ENCODE measurements at regions not wholly inside any gene's neighbourhood (a gene's known extent, or its start where the extent isn't known, plus 50 kb on each side); places are given as distances from the start of the nearest gene placed in this dataset.

DNA sequence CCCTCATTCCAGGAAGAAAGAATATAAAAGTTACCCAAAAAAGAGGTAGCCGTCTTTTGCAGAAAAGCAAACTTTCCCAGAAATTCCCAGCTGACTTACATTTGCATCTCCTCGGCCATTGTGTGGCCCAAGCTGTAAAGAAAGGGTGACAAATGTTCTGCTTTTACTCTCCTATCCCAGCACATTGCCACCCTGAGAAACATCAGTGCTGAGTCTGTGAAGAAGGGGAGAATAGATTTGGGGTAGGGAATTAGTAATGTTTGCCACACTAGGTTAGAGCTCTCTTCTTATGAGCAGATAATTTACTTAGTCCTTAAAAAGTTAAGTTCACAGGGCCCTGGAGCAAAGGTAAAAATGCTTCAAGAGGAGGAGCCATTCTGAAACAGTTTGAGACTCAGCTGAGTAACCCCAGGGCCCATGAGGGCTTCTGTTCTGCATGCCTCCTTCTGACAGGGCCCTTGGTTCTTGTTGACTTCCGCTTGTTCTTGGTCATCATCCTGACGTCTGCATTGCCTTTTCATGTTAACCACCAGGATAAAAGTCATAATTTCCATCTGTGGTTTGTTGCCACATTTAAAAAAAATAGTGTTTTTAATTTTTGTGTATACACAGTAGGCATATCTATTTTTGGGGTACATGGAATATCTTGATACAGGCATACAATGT is 550.7 kb downstream of the RNF144A start:
- Histone ChIP-seq H3K9me3 (ENCODE audit: control insufficient read depth, insufficient read depth, low read length) (no peaks in the 10 kb centered on the region), H3K9ac (ENCODE audit: low read depth, low read length) (no peak overlapping the region), H3K4me3 (ENCODE audit: low read depth, low read length) (no peak overlapping the region), H3K4me1 (ENCODE audit: control insufficient read depth, insufficient read depth, low read length) (no peaks in the 10 kb centered on the region), H3K36me3 (ENCODE audit: control insufficient read depth, insufficient read depth, low read length) (no peaks in the 10 kb centered on the region), H3K27me3 (ENCODE audit: control insufficient read depth, insufficient read depth, low read length) (no peaks in the 10 kb centered on the region)

DNA sequence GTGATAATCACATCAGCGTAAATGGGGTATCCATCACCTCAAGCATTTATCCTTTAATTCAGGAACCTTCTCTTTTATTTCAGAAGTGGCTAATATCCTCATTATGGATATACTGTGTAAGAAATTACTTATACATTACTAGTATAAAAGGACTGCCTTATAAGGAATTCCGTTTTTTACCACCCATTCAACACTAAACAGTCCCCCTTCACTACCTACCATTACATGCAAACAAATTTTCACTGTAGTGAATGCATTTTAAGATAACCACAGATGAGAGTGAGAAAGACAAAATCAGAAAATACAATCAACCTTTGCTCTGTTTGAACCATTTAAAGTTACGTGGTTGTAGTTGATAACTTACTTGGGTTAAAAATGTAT is 551.2 kb downstream of the RNF144A start:
- Histone ChIP-seq H3K4me1 (ENCODE audit: control insufficient read depth, insufficient read depth, low read length) (no peaks in the 10 kb centered on the region), H3K4me3 (ENCODE audit: low read depth, low read length) (no peak overlapping the region), H3K36me3 (ENCODE audit: control insufficient read depth, insufficient read depth, low read length) (no peaks in the 10 kb centered on the region), H3K9ac (ENCODE audit: low read depth, low read length) (no peak overlapping the region), H3K27me3 (ENCODE audit: control insufficient read depth, insufficient read depth, low read length) (no peaks in the 10 kb centered on the region), H3K9me3 (ENCODE audit: control insufficient read depth, insufficient read depth, low read length) (no peaks in the 10 kb centered on the region)

DNA sequence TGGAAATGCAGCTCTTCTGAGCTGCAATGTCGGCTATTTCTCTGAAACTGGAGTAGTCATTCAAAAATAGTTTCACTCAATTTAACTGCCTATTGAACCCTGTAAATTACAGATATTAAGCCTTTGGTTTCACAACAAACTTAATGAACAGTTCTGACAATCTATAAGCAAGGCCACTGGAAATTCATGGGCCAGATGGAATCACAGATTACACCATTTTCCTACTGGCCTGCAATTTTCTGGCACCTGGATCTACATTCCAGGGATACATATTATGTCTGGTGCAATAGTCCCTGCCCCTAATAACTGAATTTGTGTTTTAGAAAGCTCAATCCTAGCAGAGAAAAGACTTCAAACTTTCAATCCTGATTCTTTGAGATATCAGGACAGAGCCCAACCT is 551.7 kb downstream of the RNF144A start:
- Histone ChIP-seq H3K27me3 (ENCODE audit: control insufficient read depth, insufficient read depth, low read length) (no peaks in the 10 kb centered on the region), H3K9ac (ENCODE audit: low read depth, low read length) (no peak overlapping the region), H3K9me3 (ENCODE audit: control insufficient read depth, insufficient read depth, low read length) (no peaks in the 10 kb centered on the region), H3K4me3 (ENCODE audit: low read depth, low read length) (no peak overlapping the region), H3K36me3 (ENCODE audit: control insufficient read depth, insufficient read depth, low read length) (no peaks in the 10 kb centered on the region), H3K4me1 (ENCODE audit: control insufficient read depth, insufficient read depth, low read length) (no peaks in the 10 kb centered on the region)

DNA sequence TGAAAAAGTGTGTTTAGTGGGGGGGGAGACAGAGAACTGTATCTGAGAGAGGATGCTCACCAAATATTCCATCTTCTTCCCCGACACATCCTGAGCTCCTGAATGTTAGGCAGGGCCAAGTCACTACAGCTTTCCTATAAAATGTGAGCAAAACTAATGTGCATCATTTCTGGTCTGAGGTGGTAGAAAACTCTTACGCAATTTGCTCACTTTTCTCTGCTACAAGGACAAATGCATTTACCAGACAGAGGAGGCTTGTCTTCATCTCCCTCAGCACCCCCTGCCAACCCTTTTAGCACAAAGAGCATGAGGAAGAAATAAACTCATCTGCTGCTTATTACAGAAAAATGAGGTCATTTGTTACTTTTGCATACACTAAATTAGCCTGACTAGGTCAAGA is 554.0 kb downstream of the RNF144A start:
- no peaks in the 10 kb centered on the region for H3K36me3 ChIP-seq (ENCODE audit: control insufficient read depth, insufficient read depth, low read length)
- H3K9ac ChIP-seq (ENCODE audit: low read depth, low read length): no peak overlapping the region
- H3K4me1 ChIP-seq (ENCODE audit: control insufficient read depth, insufficient read depth, low read length): no peaks in the 10 kb centered on the region
- H3K27me3 ChIP-seq (ENCODE audit: control insufficient read depth, insufficient read depth, low read length): no peaks in the 10 kb centered on the region
- no peak overlapping the region for H3K4me3 ChIP-seq (ENCODE audit: low read depth, low read length)
- H3K9me3 ChIP-seq (ENCODE audit: control insufficient read depth, insufficient read depth, low read length): no peaks in the 10 kb centered on the region

DNA sequence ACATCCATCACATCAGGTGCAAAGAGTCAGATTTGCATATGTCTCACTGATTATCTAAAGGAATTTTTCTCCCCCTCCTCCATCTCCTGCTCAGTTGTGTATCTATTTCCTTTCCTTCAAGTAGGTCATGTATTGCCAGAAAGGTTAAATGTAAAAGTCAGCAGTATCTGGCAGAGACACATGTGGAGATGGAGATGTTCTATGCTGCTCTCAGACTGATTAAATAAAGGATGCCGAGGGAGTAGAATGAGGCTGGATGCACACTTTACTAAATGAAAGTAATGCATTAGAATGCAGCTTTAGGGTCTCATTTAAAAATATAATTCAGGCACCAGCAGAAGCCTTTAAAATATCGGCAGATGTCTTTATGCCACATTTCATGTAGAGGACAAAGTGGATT is 555.3 kb downstream of the RNF144A start:
- H3K27me3 ChIP-seq (ENCODE audit: control insufficient read depth, insufficient read depth, low read length): no peaks in the 10 kb centered on the region
- no peaks in the 10 kb centered on the region for H3K4me1 ChIP-seq (ENCODE audit: control insufficient read depth, insufficient read depth, low read length)
- no peaks in the 10 kb centered on the region for H3K9me3 ChIP-seq (ENCODE audit: control insufficient read depth, insufficient read depth, low read length)
- no peak overlapping the region for H3K4me3 ChIP-seq (ENCODE audit: low read depth, low read length)
- H3K9ac ChIP-seq (ENCODE audit: low read depth, low read length): no peak overlapping the region
- no peaks in the 10 kb centered on the region for H3K36me3 ChIP-seq (ENCODE audit: control insufficient read depth, insufficient read depth, low read length)

DNA sequence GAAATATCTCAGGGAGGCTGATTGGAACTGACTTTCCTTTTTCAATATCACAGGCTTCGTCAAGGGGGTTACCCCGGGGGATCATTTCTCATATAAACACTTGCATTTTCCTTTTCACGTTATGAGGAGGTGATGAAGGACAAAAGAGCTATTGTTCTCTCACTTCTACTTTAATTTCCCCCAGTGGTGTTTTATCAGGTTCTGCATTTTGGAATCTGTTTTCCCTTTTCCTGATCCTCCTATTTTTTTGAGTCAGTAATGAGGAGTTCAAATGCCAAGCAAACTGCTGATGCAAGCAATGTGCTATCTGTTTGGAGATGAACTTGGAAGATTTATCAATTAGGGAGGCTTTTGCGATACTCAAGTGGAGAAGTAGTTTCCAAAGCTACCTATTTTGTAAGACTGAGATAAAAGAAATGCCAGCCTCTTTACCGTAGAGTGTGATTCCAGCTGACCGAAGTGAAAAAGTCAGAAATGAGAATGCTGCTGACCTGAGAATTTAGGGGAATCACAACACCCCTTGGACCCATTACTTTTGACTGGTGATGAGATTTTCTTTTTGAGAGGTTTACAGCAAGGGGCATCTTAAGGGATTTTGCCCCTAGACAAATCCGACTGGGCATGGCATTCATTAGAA is 556.0 kb downstream of the RNF144A start:
- no peaks in the 10 kb centered on the region for H3K36me3 ChIP-seq (ENCODE audit: control insufficient read depth, insufficient read depth, low read length)
- H3K4me3 ChIP-seq (ENCODE audit: low read depth, low read length): no peak overlapping the region
- no peaks in the 10 kb centered on the region for H3K4me1 ChIP-seq (ENCODE audit: control insufficient read depth, insufficient read depth, low read length)
- H3K9ac ChIP-seq (ENCODE audit: low read depth, low read length): no peak overlapping the region
- no peaks in the 10 kb centered on the region for H3K27me3 ChIP-seq (ENCODE audit: control insufficient read depth, insufficient read depth, low read length)
- H3K9me3 ChIP-seq (ENCODE audit: control insufficient read depth, insufficient read depth, low read length): no peaks in the 10 kb centered on the region

DNA sequence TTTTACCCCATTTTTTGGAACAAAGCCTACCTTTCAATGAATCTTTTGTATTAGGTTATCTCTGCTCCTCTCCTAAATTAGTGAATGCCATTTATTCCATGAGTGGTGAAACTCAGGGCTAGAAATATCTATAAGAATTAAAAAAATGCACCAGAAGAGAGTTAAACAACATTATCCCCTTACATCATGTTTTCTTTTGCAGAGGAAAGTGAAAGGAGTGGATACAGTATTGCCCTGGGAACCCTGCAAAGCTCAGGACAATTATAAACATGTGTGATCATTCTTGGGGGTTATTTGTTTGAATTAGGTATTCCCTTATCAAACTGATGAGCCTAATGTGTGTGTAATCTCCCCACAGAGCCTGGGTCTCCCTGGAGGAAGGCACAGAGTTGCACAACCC is 559.2 kb downstream of the RNF144A start:
- H3K4me3 ChIP-seq (ENCODE audit: low read depth, low read length): no peak overlapping the region
- H3K9ac ChIP-seq (ENCODE audit: low read depth, low read length): no peak overlapping the region
- no peaks in the 10 kb centered on the region for H3K9me3 ChIP-seq (ENCODE audit: control insufficient read depth, insufficient read depth, low read length)
- no peaks in the 10 kb centered on the region for H3K36me3 ChIP-seq (ENCODE audit: control insufficient read depth, insufficient read depth, low read length)
- H3K4me1 ChIP-seq (ENCODE audit: control insufficient read depth, insufficient read depth, low read length): no peaks in the 10 kb centered on the region
- no peaks in the 10 kb centered on the region for H3K27me3 ChIP-seq (ENCODE audit: control insufficient read depth, insufficient read depth, low read length)

DNA sequence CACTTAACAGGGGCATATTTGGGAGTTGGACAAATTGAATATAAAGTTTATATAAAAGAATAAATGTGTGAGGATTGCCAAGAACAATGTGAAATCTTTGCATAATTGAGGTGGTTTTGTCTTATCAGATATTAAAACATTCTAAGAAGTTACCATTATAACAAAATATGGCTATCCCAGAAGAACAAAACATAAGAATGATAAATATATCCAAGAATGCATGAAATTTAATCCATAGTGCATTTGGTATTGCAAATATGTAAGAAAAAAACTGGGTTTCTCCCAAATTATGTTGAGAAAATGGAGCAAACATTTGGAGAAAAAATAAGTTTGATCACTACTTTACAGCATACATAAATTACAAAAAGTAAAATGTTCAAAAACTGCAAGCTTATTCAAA is 562.4 kb downstream of the RNF144A start:
- no peaks in the 10 kb centered on the region for H3K9me3 ChIP-seq (ENCODE audit: control insufficient read depth, insufficient read depth, low read length)
- no peaks in the 10 kb centered on the region for H3K4me1 ChIP-seq (ENCODE audit: control insufficient read depth, insufficient read depth, low read length)
- no peaks in the 10 kb centered on the region for H3K36me3 ChIP-seq (ENCODE audit: control insufficient read depth, insufficient read depth, low read length)
- H3K9ac ChIP-seq (ENCODE audit: low read depth, low read length): no peak overlapping the region
- no peaks in the 10 kb centered on the region for H3K27me3 ChIP-seq (ENCODE audit: control insufficient read depth, insufficient read depth, low read length)
- no peak overlapping the region for H3K4me3 ChIP-seq (ENCODE audit: low read depth, low read length)

DNA sequence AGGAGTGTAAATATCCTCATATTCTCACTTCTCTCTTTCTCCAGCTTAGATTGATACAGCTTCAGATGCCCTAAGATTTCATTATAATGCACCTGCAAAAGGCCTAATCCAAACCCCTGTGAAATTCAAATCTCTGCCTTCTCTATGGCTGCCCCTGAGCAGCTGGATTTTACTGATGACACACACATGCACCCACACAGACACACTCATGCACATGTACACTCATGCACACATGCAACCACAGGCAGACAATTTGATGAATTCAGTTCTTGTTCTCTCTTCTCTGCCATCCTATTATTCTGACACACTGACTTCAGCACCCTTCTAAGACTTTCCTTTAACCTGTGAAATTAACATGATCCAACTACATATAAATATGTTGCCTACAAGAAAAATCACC is 563.2 kb downstream of the RNF144A start:
- H3K4me1 ChIP-seq (ENCODE audit: control insufficient read depth, insufficient read depth, low read length): no peaks in the 10 kb centered on the region
- no peak overlapping the region for H3K4me3 ChIP-seq (ENCODE audit: low read depth, low read length)
- no peak overlapping the region for H3K9ac ChIP-seq (ENCODE audit: low read depth, low read length)
- H3K9me3 ChIP-seq (ENCODE audit: control insufficient read depth, insufficient read depth, low read length): no peaks in the 10 kb centered on the region
- no peaks in the 10 kb centered on the region for H3K27me3 ChIP-seq (ENCODE audit: control insufficient read depth, insufficient read depth, low read length)
- no peaks in the 10 kb centered on the region for H3K36me3 ChIP-seq (ENCODE audit: control insufficient read depth, insufficient read depth, low read length)

DNA sequence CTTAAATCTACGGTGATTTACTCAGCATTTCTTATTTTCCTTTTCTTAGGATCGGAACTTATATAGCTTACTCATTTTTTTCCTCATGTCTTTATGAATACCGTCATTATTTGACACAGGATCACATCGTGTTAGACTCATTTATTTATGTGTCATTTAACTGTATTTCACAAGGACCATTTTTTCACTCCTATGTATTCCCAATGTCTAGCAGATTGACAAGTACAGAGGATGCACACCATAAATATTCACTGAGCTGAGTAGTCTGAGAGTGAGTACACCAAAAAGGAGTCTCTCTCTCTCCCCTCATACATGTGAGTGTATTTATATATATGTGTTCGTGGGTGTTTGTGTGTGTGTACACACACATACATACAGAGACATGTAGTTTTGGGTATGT is 573.5 kb downstream of the RNF144A start:
- Histone ChIP-seq H3K4me1 (ENCODE audit: control insufficient read depth, insufficient read depth, low read length) (no peaks in the 10 kb centered on the region), H3K36me3 (ENCODE audit: control insufficient read depth, insufficient read depth, low read length) (no peaks in the 10 kb centered on the region), H3K27me3 (ENCODE audit: control insufficient read depth, insufficient read depth, low read length) (no peaks in the 10 kb centered on the region), H3K4me3 (ENCODE audit: low read depth, low read length) (no peak overlapping the region), H3K9ac (ENCODE audit: low read depth, low read length) (no peak overlapping the region), H3K9me3 (ENCODE audit: control insufficient read depth, insufficient read depth, low read length) (no peaks in the 10 kb centered on the region)

DNA sequence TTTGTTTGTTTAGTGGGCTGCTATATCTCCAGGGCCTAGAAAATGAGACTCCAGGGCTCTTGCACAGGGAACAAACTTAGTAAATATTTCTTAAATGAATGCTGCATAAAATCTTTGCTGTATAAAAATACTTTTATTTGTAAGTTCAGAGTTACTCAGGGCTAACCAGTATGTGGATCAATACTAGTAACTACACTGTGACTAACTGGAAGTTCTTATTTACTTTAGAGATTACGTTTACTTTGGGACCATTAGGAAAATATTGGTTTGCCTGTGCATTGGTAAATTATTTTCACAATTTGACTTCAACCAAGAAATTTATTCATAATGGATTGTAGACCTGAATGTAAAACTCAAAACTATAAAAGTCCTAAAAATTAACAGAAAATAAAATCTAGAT is 575.5 kb downstream of the RNF144A start:
- H3K27me3 ChIP-seq (ENCODE audit: control insufficient read depth, insufficient read depth, low read length): no peaks in the 10 kb centered on the region
- H3K9ac ChIP-seq (ENCODE audit: low read depth, low read length): no peak overlapping the region
- H3K4me1 ChIP-seq (ENCODE audit: control insufficient read depth, insufficient read depth, low read length): no peaks in the 10 kb centered on the region
- H3K4me3 ChIP-seq (ENCODE audit: low read depth, low read length): no peak overlapping the region
- no peaks in the 10 kb centered on the region for H3K36me3 ChIP-seq (ENCODE audit: control insufficient read depth, insufficient read depth, low read length)
- H3K9me3 ChIP-seq (ENCODE audit: control insufficient read depth, insufficient read depth, low read length): no peaks in the 10 kb centered on the region

DNA sequence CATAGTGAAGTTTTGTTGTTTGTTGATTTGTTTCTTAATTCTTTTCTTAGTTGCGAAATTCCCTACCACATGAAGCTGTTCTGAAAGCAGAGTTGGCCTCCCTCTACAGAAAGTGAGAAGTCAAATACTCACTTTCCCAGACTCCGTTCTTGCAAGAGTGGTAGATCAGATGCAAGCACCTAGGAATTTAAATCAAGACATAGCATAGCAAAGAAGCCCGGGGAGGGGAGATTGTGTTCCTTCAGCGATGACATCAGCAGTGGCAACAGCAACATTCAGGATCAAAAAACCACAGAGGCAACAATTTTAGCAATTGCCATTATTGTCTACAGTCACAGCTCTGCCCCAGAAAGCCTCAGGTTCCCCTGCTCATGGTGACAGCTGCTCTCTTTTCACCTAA is 580.0 kb downstream of the RNF144A start:
- Histone ChIP-seq H3K36me3 (ENCODE audit: control insufficient read depth, insufficient read depth, low read length) (no peaks in the 10 kb centered on the region), H3K4me1 (ENCODE audit: control insufficient read depth, insufficient read depth, low read length) (no peaks in the 10 kb centered on the region), H3K9me3 (ENCODE audit: control insufficient read depth, insufficient read depth, low read length) (no peaks in the 10 kb centered on the region), H3K4me3 (ENCODE audit: low read depth, low read length) (no peak overlapping the region), H3K9ac (ENCODE audit: low read depth, low read length) (no peak overlapping the region), H3K27me3 (ENCODE audit: control insufficient read depth, insufficient read depth, low read length) (no peaks in the 10 kb centered on the region)
